T47D (cell line): ENCODE measurements at regions not wholly inside any gene's neighbourhood (a gene's known extent, or its start where the extent isn't known, plus 50 kb on each side); places are given as distances from the start of the nearest gene placed in this dataset.

Source experiments
- DNase-seq, 2 experiments: peaks; one replicate each; pipeline versions ENCODE4 v3.0.0 to v3.0.0-alpha.2; 2011 to 2012; ENCODE audit warnings: low read depth in 1 of 2, low spot score in 1 of 2
- JUND ChIP-seq: IDR thresholded peaks from 2 replicates; pipeline ENCODE4 v1.6.1; 2012; ENCODE audit warnings: low read depth
- in situ Hi-C: cut with HindIII; loops from 2 replicates; pipeline ENCODE4 v1.10.0; 2016; ENCODE audit warnings: low sequenced_read_pairs, low pct_unique_long_range_greater_than_20kb

GRCh38 chr4:112860830-112861690 is 188.4 kb upstream of the ANK2 start:
- DNase-seq, result no peak
- TF ChIP-seq JUND, result no peak
- in situ Hi-C loops, result no loop called here

GRCh38 chr4:112861691-112862674 is 187.5 kb upstream of the ANK2 start:
- no peak for DNase-seq

GRCh38 chr4:112865443-112865842 is 184.0 kb upstream of the ANK2 start:
- in situ Hi-C loops, result no loop called here
- TF ChIP-seq JUND, result no peak
- DNase-seq, result no peak

More at GRCh38 chr4:112861691-112862674, 187.5 kb upstream of the ANK2 start:
- no peak for TF ChIP-seq JUND
- in situ Hi-C loops, result no loop called here

- in situ Hi-C loops, result no loop called here
- TF ChIP-seq JUND, result no peak
Measured at GRCh38 chr4:112876316-112876715, 173.1 kb upstream of the ANK2 start.

GRCh38 chr4:112881842-112882241 is 167.6 kb upstream of the ANK2 start:
- TF ChIP-seq JUND, result no peak
- in situ Hi-C loops, result no loop called here
- DNase-seq, result no peak

More at GRCh38 chr4:112876316-112876715, 173.1 kb upstream of the ANK2 start:
- DNase-seq, result no peak

- DNase-seq, result no peak
- TF ChIP-seq JUND, result no peak
- in situ Hi-C loops, result no loop called here
Measured at GRCh38 chr4:112882286-112882685, 167.2 kb upstream of the ANK2 start.

GRCh38 chr4:112884406-112884805 is 165.0 kb upstream of the ANK2 start:
- TF ChIP-seq JUND, result no peak
- DNase-seq, result no peak
- in situ Hi-C loops, result no loop called here

- in situ Hi-C loops, result no loop called here
- no peak for TF ChIP-seq JUND
- DNase-seq, result no peak
Measured at GRCh38 chr4:112885897-112886296, 163.6 kb upstream of the ANK2 start.

GRCh38 chr4:112888622-112889021 is 160.8 kb upstream of the ANK2 start:
- in situ Hi-C loops, result no loop called here
- no peak for TF ChIP-seq JUND
- DNase-seq, result no peak

- DNase-seq, result no peak
- in situ Hi-C loops, result no loop called here
- no peak for TF ChIP-seq JUND
Measured at GRCh38 chr4:112889199-112889598, 160.3 kb upstream of the ANK2 start.

- in situ Hi-C loops, result no loop called here
Measured at GRCh38 chr4:112889619-112890527, 159.6 kb upstream of the ANK2 start.

GRCh38 chr4:112894480-112894879 is 155.0 kb upstream of the ANK2 start:
- in situ Hi-C loops, result no loop called here

More at GRCh38 chr4:112889619-112890527, 159.6 kb upstream of the ANK2 start:
- no peak for DNase-seq
- TF ChIP-seq JUND, result no peak

More at GRCh38 chr4:112894480-112894879, 155.0 kb upstream of the ANK2 start:
- no peak for TF ChIP-seq JUND
- DNase-seq, result no peak
